ENCODE measurements at regions not wholly inside any gene's neighbourhood (a gene's known extent, or its start where the extent isn't known, plus 50 kb on each side); places are given as distances from the start of the nearest gene placed in this dataset.

DNA sequence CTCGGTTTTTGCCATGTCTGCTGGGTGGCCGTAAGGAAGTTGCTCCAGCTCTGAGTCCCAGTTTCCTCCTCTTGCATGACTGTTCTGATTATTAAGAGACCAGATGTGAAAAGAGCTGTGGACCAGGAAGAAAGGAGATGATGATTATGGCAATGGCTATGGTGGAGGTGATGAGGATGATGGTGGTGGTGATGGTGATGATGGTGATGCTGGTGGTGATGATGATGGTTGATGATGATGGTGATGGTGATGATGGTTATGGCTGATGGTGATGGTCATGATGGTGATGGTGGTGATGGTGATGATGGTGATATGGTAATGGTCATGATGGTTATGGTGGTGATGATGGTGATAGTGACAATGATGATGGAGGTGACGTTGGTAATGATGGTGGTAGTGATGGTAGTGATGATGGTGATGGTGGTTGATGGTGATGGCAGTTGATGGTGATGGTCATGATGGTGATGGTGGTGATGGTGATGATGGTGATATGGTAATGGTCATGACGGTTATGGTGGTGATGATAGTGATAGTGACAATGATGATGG lies 107.8 kb upstream of the NKX1-1 start:
- TF ChIP-seq, protein P1, sequence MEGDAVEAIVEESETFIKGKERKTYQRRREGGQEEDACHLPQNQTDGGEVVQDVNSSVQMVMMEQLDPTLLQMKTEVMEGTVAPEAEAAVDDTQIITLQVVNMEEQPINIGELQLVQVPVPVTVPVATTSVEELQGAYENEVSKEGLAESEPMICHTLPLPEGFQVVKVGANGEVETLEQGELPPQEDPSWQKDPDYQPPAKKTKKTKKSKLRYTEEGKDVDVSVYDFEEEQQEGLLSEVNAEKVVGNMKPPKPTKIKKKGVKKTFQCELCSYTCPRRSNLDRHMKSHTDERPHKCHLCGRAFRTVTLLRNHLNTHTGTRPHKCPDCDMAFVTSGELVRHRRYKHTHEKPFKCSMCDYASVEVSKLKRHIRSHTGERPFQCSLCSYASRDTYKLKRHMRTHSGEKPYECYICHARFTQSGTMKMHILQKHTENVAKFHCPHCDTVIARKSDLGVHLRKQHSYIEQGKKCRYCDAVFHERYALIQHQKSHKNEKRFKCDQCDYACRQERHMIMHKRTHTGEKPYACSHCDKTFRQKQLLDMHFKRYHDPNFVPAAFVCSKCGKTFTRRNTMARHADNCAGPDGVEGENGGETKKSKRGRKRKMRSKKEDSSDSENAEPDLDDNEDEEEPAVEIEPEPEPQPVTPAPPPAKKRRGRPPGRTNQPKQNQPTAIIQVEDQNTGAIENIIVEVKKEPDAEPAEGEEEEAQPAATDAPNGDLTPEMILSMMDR (IDR thresholded peaks at IDR 0.05): no peak
- TF ChIP-seq EP300 (IDR thresholded peaks at IDR 0.05): no peak

Data from stomach (tissue), 4 donors.